Stomach (tissue), 8 donors: ENCODE measurements at regions not wholly inside any gene's neighbourhood (a gene's known extent, or its start where the extent isn't known, plus 50 kb on each side); places are given as distances from the start of the nearest gene placed in this dataset.

Source experiments
- DNase-seq, 2 donors: peaks; one replicate each; pipeline versions ENCODE4 v3.0.0 to v3.0.0-alpha.2; 2013 to 2019
- H3K27ac ChIP-seq, 5 donors: fragments of 200-600 bp in 4 of 5; sonication (generic) in 4 of 5; one replicate each; pipeline ENCODE4 v1.5.1; 2013 to 2019; ENCODE audit warnings: mild to moderate bottlenecking in 1 of 5, moderate library complexity in 1 of 5
- H3K27me3 ChIP-seq, 3 donors: fragments of 200-600 bp; sonication (generic); one replicate each; pipeline ENCODE4 v1.5.1; 2017 to 2019; ENCODE audit warnings: mixed run types in 1 of 3
- H3K36me3 ChIP-seq, 4 donors: fragments of 200-600 bp; sonication (generic); 1 replicate in 3 of 4; 2 replicates in 1 of 4; pipeline ENCODE4 v1.5.1; 2016 to 2019
- H3K4me1 ChIP-seq, 4 donors: fragments of 200-600 bp; sonication (generic); one replicate each; pipeline ENCODE4 v1.5.1; 2016 to 2019
- H3K4me3 ChIP-seq, 4 donors: fragments of 200-600 bp; sonication (generic) in 3 of 4; one replicate each; pipeline ENCODE4 v1.5.1; 2016 to 2019; ENCODE audit warnings: mild to moderate bottlenecking in 1 of 4
- H3K9me3 ChIP-seq, 4 donors: fragments of 200-600 bp; sonication (generic); one replicate each; pipeline ENCODE4 v1.5.1; 2016 to 2019
- CTCF ChIP-seq, 7 experiments: fragments of 450-650 bp in 4 of 7; fragments of 200-600 bp in 3 of 7; sonication (generic) in 3 of 7; IDR thresholded peaks; one replicate each; pipeline ENCODE4 v1.5.1; 2016 to 2019; ENCODE audit warnings: antibody characterized with exemption in 7 of 7, control low read depth in 2 of 7, mild to moderate bottlenecking in 1 of 7
- EP300 ChIP-seq: sonication (generic); formaldehyde crosslinking; IDR thresholded peaks from one replicate; pipeline ENCODE4 v1.6.1; 2017; ENCODE audit warnings: antibody characterized with exemption
- POLR2A ChIP-seq, 4 donors: fragments of 450-650 bp; IDR thresholded peaks; one replicate each; pipeline ENCODE4 v1.6.1; 2016; ENCODE audit warnings: antibody characterized with exemption in 4 of 4, control low read depth in 2 of 4, mild to moderate bottlenecking in 1 of 4, moderate library complexity in 1 of 4
- POLR2AphosphoS5 ChIP-seq, 3 donors: sonication (generic); formaldehyde crosslinking; IDR thresholded peaks; one replicate each; pipeline ENCODE4 v1.6.1; 2016; ENCODE audit warnings: antibody characterized with exemption in 3 of 3
- WGBS, 5 donors: extraction: QIAGEN DNeasy Blood & Tissue Kit in 3 of 5; methylation state at CpG; one replicate each; pipeline versions ENCODE4 v1.1.5 to v1.1.7; 2013 to 2018; 5-methylcytosine and 5-hydroxymethylcytosine counted together
- intact Hi-C: fragments of 100-400 bp; cut with DNase I; formaldehyde crosslinking; loops from one replicate; pipeline ENCODE4 v1.15.1; 2023; ENCODE audit warnings: low total_unique reads
- donor health status: healthy with polysubstance abuse.
- donor health status: Bipolar disorder and iron deficiency.
- donor health status: healthy.

GRCh38 chr16:50469744-50470321 is 78.4 kb upstream of the NKD1 start:
- TF ChIP-seq CTCF (IDR thresholded peaks at IDR 0.05) (no peak), POLR2AphosphoS5 (IDR thresholded peaks at IDR 0.05) (no peak), EP300 (no peak), POLR2A (IDR thresholded peaks at IDR 0.05) (no peak)
- intact Hi-C loops, result no loop called here
- Histone ChIP-seq H3K9me3 (no peaks in the 10 kb centered on the region), H3K4me1 (peaks cover 10 to 20% (median 18%) of the 10 kb centered on the region in 4 donors), H3K36me3 (no peaks in the 10 kb centered on the region), H3K4me3 (no peak overlapping the region), H3K27me3 (peaks cover 0 to 45% (median 13%) of the 10 kb centered on the region in 3 donors), H3K27ac (no peak overlapping the region)
- DNase-seq, result peak in 1 of 2 donors; percentile 40
- WGBS, 5 donors, result 67 to 75% (median 72%) methylated on average over 18 of the region's 18 CpGs

GRCh38 chr16:50469121-50469743 is 79.0 kb upstream of the NKD1 start:
- Histone ChIP-seq H3K27ac (peak overlapping the region in 2 of 5 donors; percentile 57 to 59), H3K36me3 (no peaks in the 10 kb centered on the region), H3K9me3 (no peaks in the 10 kb centered on the region), H3K27me3 (peaks cover 0 to 45% (median 13%) of the 10 kb centered on the region in 3 donors), H3K4me1 (peaks cover 10 to 23% (median 18%) of the 10 kb centered on the region in 4 donors), H3K4me3 (no peak overlapping the region)
- WGBS, 5 donors, result 50 to 67% (median 50%) methylated on average over 2 of the region's 2 CpGs
- TF ChIP-seq POLR2A (IDR thresholded peaks at IDR 0.05), result no peak
- no peak for TF ChIP-seq POLR2AphosphoS5 (IDR thresholded peaks at IDR 0.05)
- TF ChIP-seq EP300, result no peak
- no peak for TF ChIP-seq CTCF (IDR thresholded peaks at IDR 0.05)
- DNase-seq, result no peak
- intact Hi-C loops, result no loop called here

DNA sequence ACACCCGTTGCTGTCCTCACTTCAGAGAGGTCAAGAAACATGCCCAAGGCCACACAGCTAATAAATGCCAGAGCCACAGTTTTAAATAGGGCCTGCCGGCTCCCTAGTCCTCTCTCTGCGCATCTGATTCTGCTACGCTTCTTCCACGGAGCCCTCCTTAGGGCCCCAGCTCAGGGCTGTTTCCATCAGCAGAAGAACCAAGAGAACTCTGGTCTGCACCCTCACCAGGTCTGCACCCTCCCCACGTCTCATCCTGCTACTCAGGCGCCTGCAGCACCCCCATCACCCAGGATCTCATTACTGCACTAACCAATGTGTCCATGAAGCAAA is 79.5 kb upstream of the NKD1 start:
- 74 to 81% (median 77%) methylated on average over 7 of the region's 7 CpGs for WGBS, 5 donors
- no peaks in the 10 kb centered on the region for H3K36me3 ChIP-seq
- peaks cover 0 to 45% (median 13%) of the 10 kb centered on the region in 3 donors for H3K27me3 ChIP-seq
- H3K27ac ChIP-seq, result peak overlapping the region in 4 of 5 donors; percentile 22 to 59 (median 55)
- no peaks in the 10 kb centered on the region for H3K9me3 ChIP-seq
- TF ChIP-seq POLR2A (IDR thresholded peaks at IDR 0.05) (no peak), CTCF (IDR thresholded peaks at IDR 0.05) (no peak), EP300 (no peak), POLR2AphosphoS5 (IDR thresholded peaks at IDR 0.05) (no peak)
- no peak for DNase-seq
- no peak overlapping the region for H3K4me3 ChIP-seq
- peaks cover 10 to 23% (median 18%) of the 10 kb centered on the region in 4 donors for H3K4me1 ChIP-seq
- intact Hi-C loops, result no loop called here

DNA sequence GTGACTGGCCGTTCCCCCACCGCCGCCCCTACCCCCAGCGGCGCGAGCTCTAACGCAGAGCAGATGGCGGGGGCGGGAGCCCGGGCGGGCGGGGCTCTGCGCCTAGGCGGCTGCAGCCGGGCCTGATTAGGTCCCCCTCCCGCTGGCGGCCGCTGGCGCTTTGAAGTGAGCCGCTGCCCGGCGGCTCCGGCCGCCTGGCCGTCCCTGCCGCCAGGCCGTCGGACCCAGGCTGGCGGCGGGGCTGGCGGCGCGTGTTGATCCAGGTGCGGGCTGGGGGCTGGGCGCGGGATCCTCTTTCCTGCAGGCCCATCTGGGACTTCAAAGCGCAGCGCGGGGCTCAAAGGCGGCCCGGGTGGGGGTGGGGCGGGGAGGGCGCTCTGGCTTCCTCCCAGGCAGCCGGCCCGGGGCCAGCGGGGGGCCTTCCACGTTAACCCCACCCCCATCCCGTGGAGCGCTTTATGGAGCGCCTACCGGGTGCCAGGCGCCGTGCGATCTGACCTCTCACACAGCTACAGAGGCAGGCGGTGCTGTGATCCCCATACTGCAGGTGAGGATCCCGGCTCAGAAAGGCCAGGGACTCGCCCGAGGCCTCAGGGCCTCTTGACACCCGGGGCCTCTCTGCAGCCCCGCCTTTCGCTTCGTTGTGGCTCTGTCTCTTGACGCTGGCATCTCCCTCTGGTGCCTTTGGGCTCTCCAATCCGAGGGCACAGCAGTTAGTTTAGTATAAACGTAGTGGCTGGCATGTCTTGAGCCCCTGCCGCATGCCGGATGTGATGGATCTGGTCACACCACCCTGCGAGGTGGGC is 80.0 kb upstream of the NKD1 start:
- 4 to 7% (median 6%) methylated on average over 32 to 68 of the region's 68 CpGs for WGBS, 5 donors
- peak overlapping the region; percentile 46 to 52 (median 48) for H3K4me3 ChIP-seq

More for the DNA sequence above, 80.0 kb upstream of the NKD1 start:
- no peaks in the 10 kb centered on the region for H3K9me3 ChIP-seq
- intact Hi-C loops, result no loop called here
- TF ChIP-seq POLR2AphosphoS5 (IDR thresholded peaks at IDR 0.05) (peak in 1 of 3 donors; percentile 54), POLR2A (IDR thresholded peaks at IDR 0.05) (no peak), EP300 (no peak), CTCF (IDR thresholded peaks at IDR 0.05) (no peak)
- peaks cover 0 to 45% (median 13%) of the 10 kb centered on the region in 3 donors for H3K27me3 ChIP-seq
- no peaks in the 10 kb centered on the region for H3K36me3 ChIP-seq
- H3K27ac ChIP-seq, result peak overlapping the region in 4 of 5 donors; percentile 38 to 59 (median 55)
- DNase-seq, result peak; percentile 76 to 87
- H3K4me1 ChIP-seq, result peaks cover 10 to 24% (median 19%) of the 10 kb centered on the region in 4 donors
